Stimulated activated naive B cell treated with anti-CD40 and anti-IgM and Interleukin-4, amounts not matched to agents 10 μg/mL and 1 μg/mL and 100 μg/mL, for 72 hours (primary cell): ENCODE measurements at regions not wholly inside any gene's neighbourhood (a gene's known extent, or its start where the extent isn't known, plus 50 kb on each side); places are given as distances from the start of the nearest gene placed in this dataset.
"Not testable (repeated sequence)": the region's sequence is repeated elsewhere in the genome, so short reads cannot be mapped to it uniquely, and the experiment has no call there.

ENCODE experiments used
- ATAC-seq, 2 donors: fragments of 150-1000 bp; cut with Tn5 transposase; replicated peaks; 2 replicates each; pipeline ENCODE4 v1.10.0; 2021; ENCODE audit warnings: moderate library complexity in 1 of 2
- DNase-seq: peaks from one replicate; pipeline ENCODE4 v3.0.0; 2021
- H3K27ac Mint-ChIP-seq: one replicate; pipeline ENCODE4 v1.8.0; 2022; ENCODE audit warnings: mild to moderate bottlenecking, mixed read lengths
- H3K27me3 Mint-ChIP-seq, 2 donors: one replicate each; pipeline ENCODE4 v1.8.0; 2022; ENCODE audit warnings: mixed read lengths in 2 of 2
- H3K36me3 Mint-ChIP-seq, 2 donors: one replicate each; pipeline ENCODE4 v1.8.0; 2022; ENCODE audit warnings: mixed read lengths in 2 of 2, mild to moderate bottlenecking in 1 of 2
- H3K4me1 Mint-ChIP-seq, 2 donors: one replicate each; pipeline ENCODE4 v1.8.0; 2022; ENCODE audit warnings: mixed read lengths in 2 of 2, mild to moderate bottlenecking in 1 of 2
- H3K4me3 Mint-ChIP-seq, 2 donors: one replicate each; pipeline ENCODE4 v1.8.0; 2022; ENCODE audit warnings: mild to moderate bottlenecking in 2 of 2, mixed read lengths in 2 of 2, moderate library complexity in 1 of 2
- H3K9me3 Mint-ChIP-seq, 2 donors: one replicate each; pipeline ENCODE4 v1.8.0; 2022; ENCODE audit warnings: mixed read lengths in 2 of 2, mild to moderate bottlenecking in 1 of 2

- H3K4me3 Mint-ChIP-seq, result no peak overlapping the region
- no peak for ATAC-seq
These were observed 186.6 kb upstream of the OTX2 start for GRCh38 chr14:56996721-56997399.

GRCh38 chr14:56995010-56995409 lies 184.7 kb upstream of the OTX2 start:
- H3K27me3 Mint-ChIP-seq, result peaks cover 0 to 6% of the 10 kb centered on the region in 2 donors

More at GRCh38 chr14:56996721-56997399, 186.6 kb upstream of the OTX2 start:
- peaks cover 0 to 6% of the 10 kb centered on the region in 2 donors for H3K27me3 Mint-ChIP-seq
- no peak overlapping the region for H3K27ac Mint-ChIP-seq
- no peaks in the 10 kb centered on the region for H3K4me1 Mint-ChIP-seq
- DNase-seq, result no peak
- peaks cover 2% of the 10 kb centered on the region in 2 donors for H3K9me3 Mint-ChIP-seq
- no peaks in the 10 kb centered on the region for H3K36me3 Mint-ChIP-seq

GRCh38 chr14:56992332-56992820 lies 182.1 kb upstream of the OTX2 start:
- Mint-ChIP-seq H3K27ac (no peak overlapping the region), H3K9me3 (peaks cover 4 to 8% of the 10 kb centered on the region in 2 donors), H3K27me3 (no peaks in the 10 kb centered on the region), H3K36me3 (no peaks in the 10 kb centered on the region), H3K4me1 (no peaks in the 10 kb centered on the region), H3K4me3 (no peak overlapping the region)
- DNase-seq, result no peak
- no peak for ATAC-seq

More at GRCh38 chr14:56995010-56995409, 184.7 kb upstream of the OTX2 start:
- peaks cover 4 to 8% of the 10 kb centered on the region in 2 donors for H3K9me3 Mint-ChIP-seq
- H3K36me3 Mint-ChIP-seq, result no peaks in the 10 kb centered on the region
- H3K27ac Mint-ChIP-seq, result no peak overlapping the region
- H3K4me1 Mint-ChIP-seq, result no peaks in the 10 kb centered on the region
- ATAC-seq (no peak), DNase-seq (no peak)
- H3K4me3 Mint-ChIP-seq, result no peak overlapping the region

GRCh38 chr14:56990991-56991627 lies 180.8 kb upstream of the OTX2 start:
- not testable (repeated sequence) for H3K27ac Mint-ChIP-seq, H3K36me3 Mint-ChIP-seq, H3K4me1 Mint-ChIP-seq, H3K27me3 Mint-ChIP-seq, H3K4me3 Mint-ChIP-seq, H3K9me3 Mint-ChIP-seq, ATAC-seq, DNase-seq

GRCh38 chr14:56989359-56989758 lies 179.1 kb upstream of the OTX2 start:
- Mint-ChIP-seq H3K4me1 (no peaks in the 10 kb centered on the region), H3K36me3 (no peaks in the 10 kb centered on the region), H3K4me3 (no peak overlapping the region), H3K9me3 (peaks cover 4 to 8% of the 10 kb centered on the region in 2 donors), H3K27ac (no peak overlapping the region), H3K27me3 (no peaks in the 10 kb centered on the region)
- no peak for ATAC-seq
- DNase-seq, result no peak

DNA sequence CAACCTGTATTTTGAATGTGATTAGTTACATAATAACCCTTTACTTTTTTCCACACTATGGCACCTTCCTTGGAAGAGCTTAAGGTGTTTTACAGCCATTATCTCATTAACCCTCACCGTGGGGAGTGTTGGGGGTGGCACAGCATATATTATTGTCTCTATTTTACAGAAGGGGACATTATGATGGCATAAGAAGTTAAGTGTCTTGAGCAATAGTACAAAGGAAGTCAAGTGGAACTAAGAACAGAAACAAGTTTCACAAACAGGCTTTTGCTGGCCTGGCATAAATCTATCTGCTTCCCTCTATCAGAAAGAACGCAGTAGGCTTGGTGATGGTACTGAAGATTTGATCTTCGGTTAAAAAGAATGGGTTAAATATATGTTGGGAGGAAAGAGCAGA lies 169.7 kb upstream of the OTX2 start:
- no peaks in the 10 kb centered on the region for H3K36me3 Mint-ChIP-seq
- no peaks in the 10 kb centered on the region for H3K4me1 Mint-ChIP-seq
- ATAC-seq, result no peak
- H3K9me3 Mint-ChIP-seq, result no peaks in the 10 kb centered on the region
- no peak overlapping the region for H3K27ac Mint-ChIP-seq
- DNase-seq, result no peak
- H3K27me3 Mint-ChIP-seq, result peaks cover 0 to 4% of the 10 kb centered on the region in 2 donors
- H3K4me3 Mint-ChIP-seq, result no peak overlapping the region

DNA sequence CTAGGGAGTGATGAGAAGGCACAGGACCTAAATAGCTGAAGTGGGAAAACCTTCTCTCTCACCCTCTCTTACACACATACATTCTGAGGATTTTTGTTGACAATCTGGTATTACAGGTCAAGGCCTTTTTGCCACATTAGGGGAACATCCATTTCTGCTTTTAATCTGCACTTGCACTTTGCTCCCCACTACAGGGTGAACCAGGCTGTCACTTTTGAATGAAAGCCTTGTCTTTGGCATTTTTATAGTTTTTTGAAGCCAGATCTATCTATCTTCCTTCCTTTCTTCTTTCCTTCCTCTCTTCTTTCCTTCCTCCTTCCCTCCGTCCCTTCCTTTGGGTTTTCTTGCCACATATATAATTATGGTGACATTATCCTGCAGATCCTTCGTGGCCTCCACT lies 165.9 kb upstream of the OTX2 start:
- Mint-ChIP-seq H3K4me1 (no peaks in the 10 kb centered on the region), H3K27ac (no peak overlapping the region), H3K4me3 (no peak overlapping the region), H3K9me3 (no peaks in the 10 kb centered on the region), H3K27me3 (peaks cover 0 to 4% of the 10 kb centered on the region in 2 donors), H3K36me3 (no peaks in the 10 kb centered on the region)
- DNase-seq (no peak), ATAC-seq (no peak)

DNA sequence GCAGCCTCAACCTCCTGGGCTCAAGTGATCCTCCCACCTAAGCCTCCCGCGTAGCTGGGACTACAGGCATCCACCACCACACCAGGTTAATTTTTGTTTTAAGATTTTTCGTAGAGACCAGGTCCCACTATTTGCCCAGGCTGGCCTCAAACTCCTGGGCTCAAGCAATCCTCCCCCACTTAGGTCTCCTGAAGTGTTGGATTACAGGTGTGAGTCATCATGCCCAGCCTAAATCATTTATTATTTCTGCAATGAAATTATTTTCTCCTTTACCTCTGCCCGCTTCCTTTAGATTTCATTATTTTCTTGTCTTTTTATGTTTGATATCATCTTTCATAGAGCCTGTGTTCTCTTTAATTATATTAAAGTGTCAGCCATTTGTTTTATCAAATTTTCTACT lies 165.2 kb upstream of the OTX2 start:
- Mint-ChIP-seq H3K36me3 (no peaks in the 10 kb centered on the region), H3K4me1 (no peaks in the 10 kb centered on the region), H3K27me3 (peaks cover 0 to 4% of the 10 kb centered on the region in 2 donors), H3K27ac (no peak overlapping the region), H3K4me3 (no peak overlapping the region), H3K9me3 (no peaks in the 10 kb centered on the region)
- ATAC-seq (no peak), DNase-seq (no peak)

GRCh38 chr14:56972948-56973347 lies 162.7 kb upstream of the OTX2 start:
- no peak for ATAC-seq
- no peak for DNase-seq
- no peak overlapping the region for H3K27ac Mint-ChIP-seq
- H3K9me3 Mint-ChIP-seq, result peaks cover 3 to 8% of the 10 kb centered on the region in 2 donors
- H3K27me3 Mint-ChIP-seq, result peaks cover 0 to 4% of the 10 kb centered on the region in 2 donors
- H3K4me1 Mint-ChIP-seq, result no peaks in the 10 kb centered on the region
- no peaks in the 10 kb centered on the region for H3K36me3 Mint-ChIP-seq
- H3K4me3 Mint-ChIP-seq, result no peak overlapping the region

GRCh38 chr14:56964895-56965294 lies 154.6 kb upstream of the OTX2 start:
- no peaks in the 10 kb centered on the region for H3K4me1 Mint-ChIP-seq
- H3K4me3 Mint-ChIP-seq, result no peak overlapping the region
- DNase-seq (no peak), ATAC-seq (no peak)
- no peaks in the 10 kb centered on the region for H3K36me3 Mint-ChIP-seq
- H3K9me3 Mint-ChIP-seq, result peaks cover 0 to 4% of the 10 kb centered on the region in 2 donors
- no peaks in the 10 kb centered on the region for H3K27me3 Mint-ChIP-seq
- no peak overlapping the region for H3K27ac Mint-ChIP-seq

GRCh38 chr14:56963381-56963780 lies 153.1 kb upstream of the OTX2 start:
- peaks cover 2% of the 10 kb centered on the region in 2 donors for H3K27me3 Mint-ChIP-seq
- H3K9me3 Mint-ChIP-seq, result no peaks in the 10 kb centered on the region
- H3K4me1 Mint-ChIP-seq, result no peaks in the 10 kb centered on the region
- no peak overlapping the region for H3K4me3 Mint-ChIP-seq
- ATAC-seq, result no peak
- no peak for DNase-seq
- no peaks in the 10 kb centered on the region for H3K36me3 Mint-ChIP-seq
- no peak overlapping the region for H3K27ac Mint-ChIP-seq

GRCh38 chr14:56962444-56963080 lies 152.3 kb upstream of the OTX2 start:
- Mint-ChIP-seq H3K4me1 (no peaks in the 10 kb centered on the region), H3K4me3 (no peak overlapping the region), H3K27me3 (peaks cover 3 to 6% of the 10 kb centered on the region in 2 donors), H3K9me3 (no peaks in the 10 kb centered on the region), H3K27ac (no peak overlapping the region), H3K36me3 (no peaks in the 10 kb centered on the region)
- DNase-seq, result no peak
- no peak for ATAC-seq

- Mint-ChIP-seq H3K4me1 (no peaks in the 10 kb centered on the region), H3K27ac (no peak overlapping the region)
These were observed 149.6 kb upstream of the OTX2 start for GRCh38 chr14:56959869-56960268.

GRCh38 chr14:56959121-56959520 lies 148.8 kb upstream of the OTX2 start:
- Mint-ChIP-seq H3K36me3 (no peaks in the 10 kb centered on the region), H3K4me3 (no peak overlapping the region), H3K9me3 (no peaks in the 10 kb centered on the region), H3K27me3 (peaks cover 3 to 6% of the 10 kb centered on the region in 2 donors), H3K27ac (no peak overlapping the region), H3K4me1 (no peaks in the 10 kb centered on the region)
- ATAC-seq, result no peak
- DNase-seq, result no peak

More at GRCh38 chr14:56959869-56960268, 149.6 kb upstream of the OTX2 start:
- DNase-seq (no peak), ATAC-seq (no peak)
- H3K27me3 Mint-ChIP-seq, result peaks cover 3 to 6% of the 10 kb centered on the region in 2 donors
- no peaks in the 10 kb centered on the region for H3K36me3 Mint-ChIP-seq
- no peak overlapping the region for H3K4me3 Mint-ChIP-seq
- H3K9me3 Mint-ChIP-seq, result no peaks in the 10 kb centered on the region

DNA sequence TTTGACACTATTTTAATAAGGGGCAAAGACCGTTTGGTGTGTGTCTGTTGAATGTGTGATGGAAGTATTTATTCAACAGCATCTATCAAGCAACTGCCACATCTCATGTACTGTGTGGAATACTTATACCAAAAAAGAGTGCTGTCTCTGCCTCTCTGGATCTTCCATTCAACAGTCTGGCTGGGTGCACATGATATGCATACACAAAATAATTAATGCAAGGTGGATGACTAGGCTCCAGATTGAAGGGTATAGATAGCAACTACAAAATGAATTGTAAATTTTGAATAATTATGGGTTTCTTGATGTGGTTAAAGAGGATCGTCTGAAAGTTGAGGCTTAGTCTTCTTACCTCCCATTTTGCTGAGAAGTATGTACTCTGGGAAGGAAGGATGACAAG lies 145.9 kb upstream of the OTX2 start:
- peaks cover 3 to 6% of the 10 kb centered on the region in 2 donors for H3K27me3 Mint-ChIP-seq
- H3K4me1 Mint-ChIP-seq, result no peaks in the 10 kb centered on the region
- ATAC-seq (no peak), DNase-seq (no peak)
- H3K27ac Mint-ChIP-seq, result no peak overlapping the region
- H3K9me3 Mint-ChIP-seq, result no peaks in the 10 kb centered on the region
- H3K36me3 Mint-ChIP-seq, result no peaks in the 10 kb centered on the region
- H3K4me3 Mint-ChIP-seq, result no peak overlapping the region
